Activated gamma-delta T cell treated with anti-CD3 and anti-CD28 coated beads, Interleukin-2, amount 50 U/mL, for 16 hours (primary cell): ENCODE measurements at regions not wholly inside any gene's neighbourhood (a gene's known extent, or its start where the extent isn't known, plus 50 kb on each side); places are given as distances from the start of the nearest gene placed in this dataset.
A peak's percentile ranks its signal among the peaks of the same experiment; 100 is the strongest.
"Not testable (repeated sequence)": the region's sequence is repeated elsewhere in the genome, so short reads cannot be mapped to it uniquely, and the experiment has no call there.

ENCODE experiments used
- DNase-seq: peaks from one replicate; pipeline ENCODE4 v3.0.0-alpha.2; 2020; ENCODE audit warnings: low read depth

- not testable (repeated sequence) for DNase-seq
Observed at GRCh38 chr6:7028963-7029362, 78.8 kb upstream of the RREB1 start.

- DNase-seq, result not testable (repeated sequence)
Observed at GRCh38 chr6:7030968-7031367, 76.8 kb upstream of the RREB1 start.

- no peak for DNase-seq
Observed at GRCh38 chr6:7033202-7033601, 74.6 kb upstream of the RREB1 start.

GRCh38 chr6:7034055-7034454, 73.7 kb upstream of the RREB1 start:
- DNase-seq, result no peak

- DNase-seq, result no peak
Observed at GRCh38 chr6:7035837-7036249, 71.9 kb upstream of the RREB1 start.

GRCh38 chr6:7041511-7042026, 66.2 kb upstream of the RREB1 start:
- DNase-seq, result no peak

- no peak for DNase-seq
Observed at GRCh38 chr6:7042056-7042653, 65.6 kb upstream of the RREB1 start.

- no peak for DNase-seq
Observed at GRCh38 chr6:7042654-7043545, 64.9 kb upstream of the RREB1 start.

GRCh38 chr6:7045331-7045730, 62.4 kb upstream of the RREB1 start:
- no peak for DNase-seq

GRCh38 chr6:7045746-7046145, 62.0 kb upstream of the RREB1 start:
- DNase-seq, result no peak

- no peak for DNase-seq
Observed at GRCh38 chr6:7047128-7047527, 60.6 kb upstream of the RREB1 start.

GRCh38 chr6:7047966-7048365, 59.8 kb upstream of the RREB1 start:
- no peak for DNase-seq

- no peak for DNase-seq
Observed at GRCh38 chr6:7048894-7049293, 58.9 kb upstream of the RREB1 start.

- no peak for DNase-seq
Observed at GRCh38 chr6:7050004-7050403, 57.8 kb upstream of the RREB1 start.

GRCh38 chr6:7050872-7051779, 56.6 kb upstream of the RREB1 start:
- no peak for DNase-seq

GRCh38 chr6:7051780-7052442, 55.9 kb upstream of the RREB1 start:
- peak; percentile 12 for DNase-seq

GRCh38 chr6:7052443-7053011, 55.2 kb upstream of the RREB1 start:
- DNase-seq, result no peak

GRCh38 chr6:7053125-7053774, 54.5 kb upstream of the RREB1 start:
- DNase-seq, result no peak
